HG02798 (cell line): ENCODE measurements at regions not wholly inside any gene's neighbourhood (a gene's known extent, or its start where the extent isn't known, plus 50 kb on each side); places are given as distances from the start of the nearest gene placed in this dataset.
"Not testable (repeated sequence)": the region's sequence is repeated elsewhere in the genome, so short reads cannot be mapped to it uniquely, and the experiment has no call there.

Experiments used
- ATAC-seq: cut with Tn5 transposase; IDR thresholded peaks from one replicate; pipeline ENCODE4 v1.9.1; 2021; ENCODE audit warnings: mild to moderate bottlenecking; ENCODE audit not compliant: unreplicated experiment, poor library complexity

GRCh38 chr15:30195355-30196008 is 60.6 kb downstream of the GOLGA8T start:
- not testable (repeated sequence) for ATAC-seq

- not testable (repeated sequence) for ATAC-seq
These were observed 61.1 kb downstream of the GOLGA8T start for GRCh38 chr15:30196009-30196375.

GRCh38 chr15:30196769-30197168 is 61.9 kb downstream of the GOLGA8T start:
- not testable (repeated sequence) for ATAC-seq

- not testable (repeated sequence) for ATAC-seq
These were observed 66.7 kb downstream of the GOLGA8T start for GRCh38 chr15:30201517-30201916.

GRCh38 chr15:30213733-30214132 is 78.9 kb downstream of the GOLGA8T start:
- not testable (repeated sequence) for ATAC-seq

GRCh38 chr15:30221803-30222202 is 87.0 kb downstream of the GOLGA8T start:
- ATAC-seq, result not testable (repeated sequence)

- ATAC-seq, result not testable (repeated sequence)
These were observed 88.1 kb downstream of the GOLGA8T start for GRCh38 chr15:30222798-30223591.

GRCh38 chr15:30225233-30225891 is 90.5 kb downstream of the GOLGA8T start:
- not testable (repeated sequence) for ATAC-seq

GRCh38 chr15:30261432-30262141 is 126.7 kb downstream of the GOLGA8T start:
- not testable (repeated sequence) for ATAC-seq

- ATAC-seq, result peak; percentile 57
These were observed 127.2 kb downstream of the GOLGA8T start for GRCh38 chr15:30262142-30262460.

GRCh38 chr15:30264000-30264399 is 129.1 kb downstream of the GOLGA8T start:
- ATAC-seq, result not testable (repeated sequence)

- ATAC-seq, result not testable (repeated sequence)
These were observed 98.0 kb downstream of the CHRFAM7A start for GRCh38 chr15:30295150-30295844.

GRCh38 chr15:30303968-30304367 is 89.4 kb downstream of the CHRFAM7A start:
- not testable (repeated sequence) for ATAC-seq
